ENCODE measurements at regions not wholly inside any gene's neighbourhood (a gene's known extent, or its start where the extent isn't known, plus 50 kb on each side); places are given as distances from the start of the nearest gene placed in this dataset.

DNA sequence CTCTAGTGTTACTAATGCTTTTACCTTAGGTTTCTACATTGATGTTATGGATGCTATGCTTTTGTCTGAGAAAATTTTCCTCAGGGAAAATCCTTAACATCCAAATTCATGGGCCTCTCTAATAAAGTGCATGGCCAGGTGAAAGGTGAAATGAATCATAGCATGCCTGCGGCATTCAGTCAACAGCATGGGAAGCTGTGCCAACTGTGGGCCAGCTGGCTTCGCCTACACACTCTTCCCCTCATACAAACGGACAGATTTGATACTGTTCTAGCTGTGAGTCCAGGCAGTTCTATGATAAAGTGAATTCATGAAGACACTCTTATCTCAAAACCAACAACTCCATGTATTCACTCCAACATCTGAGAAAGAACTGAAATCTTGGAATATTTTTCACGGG lies 374.1 kb downstream of the PLK2 start:
- Histone ChIP-seq H3K9ac (no peak overlapping the region), H3K27ac (no peak overlapping the region), H3K4me2 (no peak overlapping the region), H3K27me3 (no peaks in the 10 kb centered on the region), H3K9me3 (no peaks in the 10 kb centered on the region), H3K4me1 (no peaks in the 10 kb centered on the region), H3K36me3 (no peaks in the 10 kb centered on the region), H4K20me1 (no peaks in the 10 kb centered on the region), H3K4me3 (no peak overlapping the region)
- no peak for TF ChIP-seq Cebpa-rat (IDR thresholded peaks at IDR 0.05)

DNA sequence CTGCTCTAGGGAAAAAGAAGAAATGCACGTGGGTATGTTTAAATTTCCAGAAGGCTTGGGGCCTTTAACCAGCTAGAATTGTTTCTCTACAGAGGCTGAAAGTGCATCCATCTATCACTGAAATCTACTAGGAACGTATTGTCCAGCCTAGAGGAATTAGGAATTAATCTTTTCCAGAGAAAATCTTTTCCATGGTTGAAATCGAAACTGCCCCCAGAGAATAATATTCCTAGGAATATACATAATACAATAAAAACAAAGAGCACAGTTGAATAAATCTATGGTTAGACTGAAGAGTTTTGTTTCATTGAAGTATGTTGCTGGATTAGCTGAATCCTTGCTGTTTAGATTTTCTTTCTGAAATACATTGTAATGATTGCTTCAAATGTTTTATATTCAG lies 378.5 kb downstream of the PLK2 start:
- no peaks in the 10 kb centered on the region for H4K20me1 ChIP-seq
- H3K9me3 ChIP-seq, result no peaks in the 10 kb centered on the region
- H3K36me3 ChIP-seq, result no peaks in the 10 kb centered on the region
- H3K27me3 ChIP-seq, result no peaks in the 10 kb centered on the region
- no peak overlapping the region for H3K4me2 ChIP-seq
- H3K4me3 ChIP-seq, result no peak overlapping the region
- H3K9ac ChIP-seq, result no peak overlapping the region
- no peaks in the 10 kb centered on the region for H3K4me1 ChIP-seq
- no peak for TF ChIP-seq Cebpa-rat (IDR thresholded peaks at IDR 0.05)
- no peak overlapping the region for H3K27ac ChIP-seq

DNA sequence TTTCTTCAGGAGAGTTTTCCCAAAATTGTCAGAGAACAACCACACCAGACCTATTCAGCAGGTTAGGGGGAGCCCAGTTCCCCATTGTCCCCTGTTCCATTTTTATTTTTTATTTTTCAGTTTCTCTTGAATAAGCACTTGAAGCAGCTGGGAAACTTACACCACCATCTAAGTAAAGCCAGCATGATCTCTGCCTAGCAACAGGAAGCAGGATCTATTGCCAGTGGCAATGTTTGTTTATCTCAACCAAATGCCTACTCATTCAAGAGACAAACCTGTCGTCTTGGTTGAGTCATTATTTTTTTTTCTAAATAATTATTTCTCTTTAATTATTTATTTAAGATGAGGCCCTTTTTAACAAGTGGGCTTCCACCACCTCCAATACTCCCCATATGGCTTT lies 379.3 kb downstream of the PLK2 start:
- no peak for TF ChIP-seq Cebpa-rat (IDR thresholded peaks at IDR 0.05)
- no peak overlapping the region for H3K9ac ChIP-seq
- H3K4me3 ChIP-seq, result no peak overlapping the region
- H3K9me3 ChIP-seq, result no peaks in the 10 kb centered on the region
- H4K20me1 ChIP-seq, result no peaks in the 10 kb centered on the region
- H3K27ac ChIP-seq, result no peak overlapping the region
- H3K36me3 ChIP-seq, result no peaks in the 10 kb centered on the region
- H3K27me3 ChIP-seq, result no peaks in the 10 kb centered on the region
- H3K4me2 ChIP-seq, result no peak overlapping the region
- no peaks in the 10 kb centered on the region for H3K4me1 ChIP-seq

DNA sequence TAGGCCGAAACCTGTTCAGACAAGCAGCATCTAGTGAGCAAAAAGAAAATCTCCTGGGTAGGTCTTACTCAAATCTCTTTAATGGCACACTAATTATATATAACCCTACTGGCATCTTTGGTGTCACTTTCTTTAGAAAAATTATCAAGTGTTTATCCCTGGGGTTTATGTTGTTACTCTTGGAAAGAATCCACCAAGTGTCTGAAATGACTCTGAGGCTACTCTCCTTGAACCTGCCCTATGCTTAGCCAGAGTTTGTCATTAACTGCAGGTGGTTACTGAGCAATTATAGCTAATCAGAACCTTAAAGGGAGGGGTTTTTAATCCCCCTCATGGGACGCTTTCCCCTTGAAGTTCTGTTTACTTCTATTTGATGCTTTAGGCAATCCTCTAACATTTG lies 381.9 kb downstream of the PLK2 start:
- Histone ChIP-seq H3K36me3 (no peaks in the 10 kb centered on the region), H3K9ac (no peak overlapping the region), H3K9me3 (no peaks in the 10 kb centered on the region), H3K27ac (no peak overlapping the region), H4K20me1 (no peaks in the 10 kb centered on the region), H3K4me2 (no peak overlapping the region), H3K27me3 (no peaks in the 10 kb centered on the region), H3K4me1 (no peaks in the 10 kb centered on the region), H3K4me3 (no peak overlapping the region)
- no peak for TF ChIP-seq Cebpa-rat (IDR thresholded peaks at IDR 0.05)

DNA sequence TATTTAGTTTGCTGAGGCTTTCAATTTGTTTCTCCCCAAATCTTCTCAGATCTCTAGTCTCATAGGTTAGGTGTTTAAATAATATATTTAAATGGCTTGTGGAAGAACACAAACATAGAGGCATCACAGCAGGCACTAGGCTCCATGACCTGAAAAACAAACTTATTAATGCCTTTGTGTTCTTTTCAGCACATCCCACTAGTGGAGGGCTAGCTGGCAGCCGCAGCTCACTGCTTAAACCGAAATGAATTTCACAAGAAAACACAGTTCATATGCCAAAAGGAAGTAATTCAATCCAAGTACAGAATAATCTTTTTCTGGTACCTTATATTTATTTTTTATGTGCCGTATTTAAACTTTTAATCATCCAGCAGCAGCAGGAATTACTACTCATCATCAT lies 382.5 kb downstream of the PLK2 start:
- no peaks in the 10 kb centered on the region for H3K4me1 ChIP-seq
- no peaks in the 10 kb centered on the region for H4K20me1 ChIP-seq

DNA sequence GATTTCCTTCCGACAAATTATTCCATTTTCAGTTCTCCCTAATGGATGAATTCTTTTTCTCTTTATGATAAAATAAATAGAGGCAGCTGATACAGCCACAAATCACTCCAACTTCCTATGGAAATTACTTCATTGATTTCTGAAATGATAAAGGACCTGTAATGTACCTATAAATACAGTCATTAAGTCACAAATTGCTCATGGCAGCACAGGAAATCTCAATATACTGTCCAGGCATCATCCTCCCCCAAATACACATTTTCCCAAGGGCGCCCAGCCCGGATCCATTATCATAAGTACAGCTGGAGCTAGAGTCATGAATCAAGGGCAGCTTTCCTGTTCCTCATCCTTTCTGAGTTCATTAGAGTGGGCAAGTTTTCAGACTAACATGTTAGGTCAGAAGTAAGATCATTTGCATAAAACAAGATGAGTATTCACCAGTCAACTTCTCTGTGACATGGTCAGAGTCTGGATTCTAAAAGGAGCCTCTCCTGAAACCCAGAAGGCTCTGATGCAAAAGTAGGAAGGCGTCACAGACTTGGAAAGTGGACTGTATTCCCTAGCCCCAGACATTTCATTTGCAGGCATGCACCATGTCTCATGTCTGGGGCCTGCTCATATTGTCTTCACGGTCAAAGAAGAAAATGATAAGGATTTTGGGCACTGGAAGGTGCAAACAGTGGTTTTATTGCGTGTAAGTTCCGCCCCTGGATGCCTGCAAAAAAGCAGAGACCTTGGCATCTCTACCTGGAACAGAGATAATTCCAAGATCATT lies 383.2 kb downstream of the PLK2 start:
- Histone ChIP-seq H4K20me1 (no peaks in the 10 kb centered on the region), H3K27me3 (no peaks in the 10 kb centered on the region), H3K4me3 (no peak overlapping the region), H3K27ac (no peak overlapping the region), H3K4me1 (no peaks in the 10 kb centered on the region), H3K9me3 (no peaks in the 10 kb centered on the region), H3K4me2 (no peak overlapping the region), H3K36me3 (no peaks in the 10 kb centered on the region), H3K9ac (no peak overlapping the region)
- TF ChIP-seq Cebpa-rat (IDR thresholded peaks at IDR 0.05), result no peak

More for the DNA sequence above, 382.5 kb downstream of the PLK2 start:
- no peak for TF ChIP-seq Cebpa-rat (IDR thresholded peaks at IDR 0.05)
- H3K4me2 ChIP-seq, result no peak overlapping the region
- no peaks in the 10 kb centered on the region for H3K27me3 ChIP-seq
- H3K9me3 ChIP-seq, result no peaks in the 10 kb centered on the region
- H3K36me3 ChIP-seq, result no peaks in the 10 kb centered on the region
- no peak overlapping the region for H3K9ac ChIP-seq
- no peak overlapping the region for H3K4me3 ChIP-seq
- H3K27ac ChIP-seq, result no peak overlapping the region

DNA sequence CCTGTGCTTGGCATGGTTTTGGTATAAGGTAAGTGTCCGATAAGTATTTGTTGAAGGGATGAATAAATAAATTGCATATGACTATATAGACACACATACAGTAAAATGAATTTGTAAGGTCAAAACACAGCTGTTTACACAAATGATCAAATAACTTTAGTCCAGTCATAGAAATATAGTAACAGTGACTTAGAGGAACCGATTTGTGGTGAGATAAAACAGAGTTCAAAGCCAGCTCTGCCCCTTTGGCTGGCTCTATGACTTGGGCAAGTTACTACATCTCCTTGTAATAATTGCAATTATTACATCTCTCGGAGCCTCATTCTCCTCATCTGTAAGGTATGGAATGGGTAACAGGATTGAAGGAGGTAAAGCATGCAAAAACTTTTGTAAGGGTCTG lies 384.0 kb downstream of the PLK2 start:
- no peaks in the 10 kb centered on the region for H3K4me1 ChIP-seq
- no peak overlapping the region for H3K4me2 ChIP-seq

DNA sequence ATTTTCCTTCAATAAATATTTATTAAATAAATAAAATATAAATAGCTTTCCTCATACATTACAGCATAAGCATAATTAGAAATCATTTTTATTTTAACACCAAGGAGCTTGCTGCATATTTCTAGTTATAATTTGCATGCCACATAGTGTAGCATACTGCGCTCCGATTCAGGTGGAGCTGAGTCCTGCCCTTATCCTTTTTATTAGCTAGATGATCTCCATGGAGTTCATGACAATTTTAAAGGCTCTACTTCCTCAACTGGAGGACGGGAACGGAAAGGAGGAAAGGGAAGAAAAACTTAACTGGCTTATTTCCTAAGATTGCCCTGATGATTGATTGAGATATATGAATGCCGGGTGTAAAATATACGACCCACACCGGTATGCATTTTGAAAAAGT lies 385.2 kb downstream of the PLK2 start:
- TF ChIP-seq Cebpa-rat (IDR thresholded peaks at IDR 0.05), result no peak
- no peaks in the 10 kb centered on the region for H3K4me1 ChIP-seq

More for the DNA sequence above, 384.0 kb downstream of the PLK2 start:
- no peak overlapping the region for H3K4me3 ChIP-seq
- no peak overlapping the region for H3K27ac ChIP-seq
- no peaks in the 10 kb centered on the region for H3K36me3 ChIP-seq
- H4K20me1 ChIP-seq, result no peaks in the 10 kb centered on the region
- no peaks in the 10 kb centered on the region for H3K9me3 ChIP-seq
- H3K9ac ChIP-seq, result no peak overlapping the region
- TF ChIP-seq Cebpa-rat (IDR thresholded peaks at IDR 0.05), result no peak
- no peaks in the 10 kb centered on the region for H3K27me3 ChIP-seq

DNA sequence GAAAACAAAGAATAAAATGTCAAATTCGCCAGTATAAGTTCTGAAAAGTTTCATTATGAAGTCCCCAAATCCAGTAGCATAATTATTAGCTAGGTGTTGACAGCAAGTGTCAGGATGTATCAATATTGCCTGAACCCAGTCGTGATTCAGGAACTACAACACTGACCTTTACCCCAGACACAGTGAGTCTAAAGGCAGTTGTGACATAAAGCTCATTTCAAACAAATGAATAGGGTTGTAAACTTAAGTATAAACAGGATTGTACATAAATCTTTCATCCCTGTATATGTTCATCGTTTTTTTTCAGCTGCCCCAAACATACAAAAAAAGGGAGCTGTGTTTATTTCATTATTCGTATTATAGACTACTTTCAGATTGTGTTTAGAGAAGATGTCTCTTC lies 385.7 kb downstream of the PLK2 start:
- no peak overlapping the region for H3K9ac ChIP-seq
- H3K9me3 ChIP-seq, result peaks cover 2% of the 10 kb centered on the region; the same call in 1 of the 2 replicates
- no peak overlapping the region for H3K27ac ChIP-seq
- no peaks in the 10 kb centered on the region for H3K36me3 ChIP-seq
- no peak overlapping the region for H3K4me2 ChIP-seq
- H4K20me1 ChIP-seq, result no peaks in the 10 kb centered on the region
- H3K4me3 ChIP-seq, result no peak overlapping the region
- no peaks in the 10 kb centered on the region for H3K27me3 ChIP-seq
- H3K4me1 ChIP-seq, result no peaks in the 10 kb centered on the region
- no peak for TF ChIP-seq Cebpa-rat (IDR thresholded peaks at IDR 0.05)

More for the DNA sequence above, 385.2 kb downstream of the PLK2 start:
- Histone ChIP-seq H3K9me3 (no peaks in the 10 kb centered on the region), H3K27ac (no peak overlapping the region), H3K4me3 (no peak overlapping the region), H3K4me2 (no peak overlapping the region), H3K9ac (no peak overlapping the region), H3K27me3 (no peaks in the 10 kb centered on the region), H4K20me1 (no peaks in the 10 kb centered on the region), H3K36me3 (no peaks in the 10 kb centered on the region)

DNA sequence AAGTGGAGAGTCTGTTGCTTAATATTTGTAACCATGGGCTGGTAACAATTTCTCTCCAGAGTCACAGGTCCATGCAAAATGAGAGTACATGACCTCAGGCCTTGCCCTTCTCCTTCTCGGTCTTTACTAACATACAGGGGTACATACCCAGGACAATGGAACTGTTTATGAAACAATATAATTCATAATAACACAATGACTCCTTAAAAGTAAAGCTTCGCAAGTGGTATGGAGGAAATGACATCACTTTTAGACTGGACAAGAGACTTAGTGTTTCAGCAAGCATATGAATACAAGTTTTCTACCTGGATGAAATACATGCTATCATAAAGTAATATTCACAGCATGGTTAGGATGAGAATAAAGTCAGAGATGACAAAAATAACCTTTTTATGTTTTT lies 386.6 kb downstream of the PLK2 start:
- Histone ChIP-seq H3K36me3 (no peaks in the 10 kb centered on the region), H4K20me1 (no peaks in the 10 kb centered on the region), H3K27me3 (no peaks in the 10 kb centered on the region), H3K9ac (no peak overlapping the region), H3K27ac (no peak overlapping the region), H3K4me1 (no peaks in the 10 kb centered on the region), H3K9me3 (peaks cover 9% of the 10 kb centered on the region; the same call in 1 of the 2 replicates), H3K4me2 (no peak overlapping the region), H3K4me3 (no peak overlapping the region)
- no peak for TF ChIP-seq Cebpa-rat (IDR thresholded peaks at IDR 0.05)

All from BLaER1 (cell line).